ENCODE measurements at regions not wholly inside any gene's neighbourhood (a gene's known extent, or its start where the extent isn't known, plus 50 kb on each side); places are given as distances from the start of the nearest gene placed in this dataset.

DNA sequence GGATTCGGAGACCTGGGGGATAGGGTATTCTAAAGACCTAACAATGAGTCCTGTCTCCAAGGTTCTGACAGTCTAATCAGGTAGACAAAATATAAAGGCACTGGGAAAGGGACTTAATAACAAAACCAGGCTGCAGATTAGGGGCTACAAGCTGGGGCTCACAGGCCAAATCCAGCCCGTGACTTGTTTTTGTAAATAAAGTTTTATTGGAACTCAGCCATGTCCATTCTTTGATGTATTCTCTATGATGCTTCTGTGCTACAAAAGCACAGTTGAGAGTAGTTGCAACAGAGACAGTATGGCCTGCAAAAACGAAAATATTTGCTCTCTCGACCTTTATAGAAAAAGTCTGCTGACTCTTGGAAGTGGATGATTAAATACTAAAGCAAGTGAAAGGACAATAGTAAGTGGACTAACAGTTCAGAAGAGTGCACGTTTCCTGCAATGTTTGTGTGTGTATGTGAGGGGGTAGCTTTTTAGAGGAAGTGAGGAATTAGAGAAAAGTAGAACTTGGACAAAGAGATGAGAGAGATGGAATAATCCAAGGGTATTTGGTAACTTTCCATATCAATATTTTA, 115.4 kb upstream of the ZFHX3 start:
- Histone ChIP-seq H4K5ac (ENCODE audit: insufficient read length, low read depth, low read length) (no peak overlapping the region), H4K91ac (replicated peaks; ENCODE audit: insufficient read length, low read length) (no peak overlapping the region), H2BK15ac (ENCODE audit: low read length) (no peak overlapping the region), H3K9me3 (ENCODE audit: insufficient read depth in 2 of 2, low read depth in 1 of 2, low read length in 1 of 2) (no peaks in the 10 kb centered on the region), H3K4ac (replicated peaks; ENCODE audit: insufficient read length, low read depth, low read length) (no peak overlapping the region), H4K8ac (ENCODE audit: extremely low read depth, insufficient read depth, low read length) (no peak overlapping the region), H2AFZ (ENCODE audit: low read length) (no peak overlapping the region), H3K14ac (ENCODE audit: insufficient read length) (no peak overlapping the region), H3K4me1 (replicated peaks in 1 of 4; ENCODE audit: control insufficient read depth in 3 of 4, insufficient read depth in 4 of 4, low read length in 3 of 4) (no peaks in the 10 kb centered on the region), H4K20me1 (replicated peaks in 1 of 2; ENCODE audit: control insufficient read depth in 1 of 2, insufficient read depth in 2 of 2, low read length in 2 of 2) (no peaks in the 10 kb centered on the region), H2BK5ac (ENCODE audit: low read depth, low read length) (no peak overlapping the region), H3K79me1 (ENCODE audit: low read depth, low read length) (no peaks in the 10 kb centered on the region), H3K79me2 (ENCODE audit: control insufficient read depth in 1 of 2, insufficient read depth in 2 of 2, low read length in 2 of 2) (no peaks in the 10 kb centered on the region), H3K56ac (replicated peaks; ENCODE audit: insufficient read length, low read depth, low read length) (no peak overlapping the region), H2BK20ac (ENCODE audit: low read length) (no peak overlapping the region), H3K36me3 (ENCODE audit: control insufficient read depth in 2 of 4, insufficient read depth in 4 of 4, low read length in 3 of 4) (no peaks in the 10 kb centered on the region), H2BK120ac (replicated peaks; ENCODE audit: low read depth, low read length) (no peak overlapping the region), H2AK5ac (ENCODE audit: low read depth, low read length) (no peak overlapping the region), H2BK12ac (ENCODE audit: low read depth, low read length) (no peak overlapping the region), H3K27me3 (replicated peaks in 1 of 4; ENCODE audit: control insufficient read depth in 3 of 4, extremely low read depth in 1 of 4, insufficient read depth in 3 of 4, low read length in 3 of 4) (no peaks in the 10 kb centered on the region), H3K27ac (ENCODE audit: low read depth, low read length) (no peak overlapping the region), H3K18ac (ENCODE audit: extremely low read depth, low read length) (no peak overlapping the region), H3K23ac (ENCODE audit: insufficient read length) (no peak overlapping the region), H3K4me3 (ENCODE audit: extremely low read depth in 1 of 4, insufficient read depth in 2 of 4, low read depth in 3 of 4, low read length in 4 of 4) (no peak overlapping the region), H3K4me2 (ENCODE audit: insufficient read depth in 1 of 2, low read depth in 2 of 2, low read length in 2 of 2) (no peak overlapping the region), H3K23me2 (ENCODE audit: low read depth, low read length) (no peaks in the 10 kb centered on the region), H3K9ac (replicated peaks in 1 of 4; ENCODE audit: extremely low read depth in 1 of 4, low read depth in 3 of 4, low read length in 3 of 4) (no peak overlapping the region)
- ChIA-PET POLR2A (ENCODE audit: partially characterized antibody) (interaction anchor here (1.3 kb wide), 1 partner anchor 8 kb away, joined by 3 read pairs; no protein-coding TSS in a partner anchor), CTCF (ENCODE audit: partially characterized antibody) (interaction anchor here (0.9 to 1.5 kb wide), 3 partner anchors 11 to 33 kb away, joined by 3 read pairs; no protein-coding TSS in a partner anchor)
- FAIRE-seq: no peak
- WGBS, 2 experiments (ENCODE audit: extremely low coverage in 1 of 2, insufficient coverage in 1 of 2, insufficient read length in 1 of 2, insufficient replicate concordance in 2 of 2, low coverage in 1 of 2, low lambda C conversion rate in 2 of 2, missing lambda C conversion rate in 1 of 2): 87% methylated on average over 5 of the region's 5 CpGs; no CpG with 5 or more reads in 1 of the 2 experiments
- DNase-seq (ENCODE audit: low read depth in 1 of 2, low spot score in 2 of 2): no peak
- TF ChIP-seq BCL11A (IDR thresholded peaks at IDR 0.05; ENCODE audit: low read depth in 2 of 2, low read length in 2 of 2) (no peak), GTF2F1 (IDR thresholded peaks at IDR 0.05; ENCODE audit: borderline replicate concordance, low read depth, low read length) (no peak), CTBP2 (IDR thresholded peaks at IDR 0.05; ENCODE audit: borderline replicate concordance, insufficient read depth, insufficient read length, low read length) (no peak), YY1 (IDR thresholded peaks at IDR 0.05; ENCODE audit: low read depth, low read length) (no peak), NRF1 (IDR thresholded peaks at IDR 0.05; ENCODE audit: low read depth, low read length) (no peak), ZNF274 (IDR thresholded peaks at IDR 0.05; ENCODE audit: borderline replicate concordance, extremely low read depth, low read length) (no peak), CHD1 (IDR thresholded peaks at IDR 0.05; ENCODE audit: low read depth, low read length) (no peak)
- TF ChIP-seq, protein P1, sequence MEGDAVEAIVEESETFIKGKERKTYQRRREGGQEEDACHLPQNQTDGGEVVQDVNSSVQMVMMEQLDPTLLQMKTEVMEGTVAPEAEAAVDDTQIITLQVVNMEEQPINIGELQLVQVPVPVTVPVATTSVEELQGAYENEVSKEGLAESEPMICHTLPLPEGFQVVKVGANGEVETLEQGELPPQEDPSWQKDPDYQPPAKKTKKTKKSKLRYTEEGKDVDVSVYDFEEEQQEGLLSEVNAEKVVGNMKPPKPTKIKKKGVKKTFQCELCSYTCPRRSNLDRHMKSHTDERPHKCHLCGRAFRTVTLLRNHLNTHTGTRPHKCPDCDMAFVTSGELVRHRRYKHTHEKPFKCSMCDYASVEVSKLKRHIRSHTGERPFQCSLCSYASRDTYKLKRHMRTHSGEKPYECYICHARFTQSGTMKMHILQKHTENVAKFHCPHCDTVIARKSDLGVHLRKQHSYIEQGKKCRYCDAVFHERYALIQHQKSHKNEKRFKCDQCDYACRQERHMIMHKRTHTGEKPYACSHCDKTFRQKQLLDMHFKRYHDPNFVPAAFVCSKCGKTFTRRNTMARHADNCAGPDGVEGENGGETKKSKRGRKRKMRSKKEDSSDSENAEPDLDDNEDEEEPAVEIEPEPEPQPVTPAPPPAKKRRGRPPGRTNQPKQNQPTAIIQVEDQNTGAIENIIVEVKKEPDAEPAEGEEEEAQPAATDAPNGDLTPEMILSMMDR (IDR thresholded peaks at IDR 0.05; ENCODE audit: control extremely low read depth in 1 of 3, insufficient read depth in 1 of 3, low read depth in 1 of 3, low read length in 3 of 3): no peak
- TF ChIP-seq, protein P2, sequence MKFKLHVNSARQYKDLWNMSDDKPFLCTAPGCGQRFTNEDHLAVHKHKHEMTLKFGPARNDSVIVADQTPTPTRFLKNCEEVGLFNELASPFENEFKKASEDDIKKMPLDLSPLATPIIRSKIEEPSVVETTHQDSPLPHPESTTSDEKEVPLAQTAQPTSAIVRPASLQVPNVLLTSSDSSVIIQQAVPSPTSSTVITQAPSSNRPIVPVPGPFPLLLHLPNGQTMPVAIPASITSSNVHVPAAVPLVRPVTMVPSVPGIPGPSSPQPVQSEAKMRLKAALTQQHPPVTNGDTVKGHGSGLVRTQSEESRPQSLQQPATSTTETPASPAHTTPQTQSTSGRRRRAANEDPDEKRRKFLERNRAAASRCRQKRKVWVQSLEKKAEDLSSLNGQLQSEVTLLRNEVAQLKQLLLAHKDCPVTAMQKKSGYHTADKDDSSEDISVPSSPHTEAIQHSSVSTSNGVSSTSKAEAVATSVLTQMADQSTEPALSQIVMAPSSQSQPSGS (IDR thresholded peaks at IDR 0.05; ENCODE audit: low read length): no peak

All from H1 (cell line).